Activated B cell treated with CpG ODN at 0.5 μM for 24 hours (primary cell): ENCODE measurements at regions not wholly inside any gene's neighbourhood (a gene's known extent, or its start where the extent isn't known, plus 50 kb on each side); places are given as distances from the start of the nearest gene placed in this dataset.

Experiments
- ATAC-seq: fragments of 200-7000 bp; cut with Tn5 transposase; one replicate; pipeline ENCODE4 v1.10.0; 2021; ENCODE audit warnings: low read depth, mild to moderate bottlenecking, moderate library complexity
- CTCF ChIA-PET: fragments of 350-600 bp; sonication (Branson Sonifier 250); formaldehyde crosslinking; loops from one replicate; lab custom pipeline; 2021; ENCODE audit warnings: antibody characterized with exemption; lab: Charles Lee
- POLR2A ChIA-PET: fragments of 350-600 bp; sonication (Branson Sonifier 250); formaldehyde crosslinking; loops from one replicate; lab custom pipeline; 2021; ENCODE audit warnings: antibody characterized with exemption; lab: Charles Lee
- DNase-seq: peaks from one replicate; pipeline ENCODE4 v3.0.0; 2022
- H3K27ac Mint-ChIP-seq: one replicate; pipeline ENCODE4 v1.8.0; 2020; ENCODE audit warnings: mixed read lengths
- H3K27me3 Mint-ChIP-seq: one replicate; pipeline ENCODE4 v1.8.0; 2021; ENCODE audit warnings: mixed read lengths
- H3K36me3 Mint-ChIP-seq: one replicate; pipeline ENCODE4 v1.8.0; 2021; ENCODE audit warnings: low read depth, mixed read lengths
- H3K4me1 Mint-ChIP-seq: one replicate; pipeline ENCODE4 v1.8.0; 2021; ENCODE audit warnings: mixed read lengths
- H3K4me3 Mint-ChIP-seq: one replicate; pipeline ENCODE4 v1.8.0; 2020; ENCODE audit warnings: mild to moderate bottlenecking, mixed read lengths
- H3K9me3 Mint-ChIP-seq: one replicate; pipeline ENCODE4 v1.8.0; 2020; ENCODE audit warnings: mixed read lengths
- CTCF ChIP-seq: fragments of 200-600 bp; IDR thresholded peaks from one replicate; pipeline ENCODE4 v1.8.0; 2022; ENCODE audit warnings: antibody characterized with exemption, mild to moderate bottlenecking
- intact Hi-C: fragments of 100-400 bp; cut with micrococcal nuclease; formaldehyde crosslinking; loops from one replicate; pipeline ENCODE4 v1.15.1; 2024

GRCh38 chr6:6832439-6832838, 243.9 kb downstream of the LY86 start:
- Mint-ChIP-seq H3K4me1 (no peaks in the 10 kb centered on the region), H3K27ac (no peak overlapping the region), H3K4me3 (no peak overlapping the region), H3K9me3 (no peaks in the 10 kb centered on the region), H3K27me3 (peaks cover 13% of the 10 kb centered on the region), H3K36me3 (no peaks in the 10 kb centered on the region)
- intact Hi-C loops, result no loop called here
- ATAC-seq, result no peak
- ChIA-PET CTCF (no interaction called here), POLR2A (no interaction called here)
- TF ChIP-seq CTCF, result no peak
- DNase-seq, result no peak

- no peak for ATAC-seq
- Mint-ChIP-seq H3K9me3 (no peaks in the 10 kb centered on the region), H3K36me3 (no peaks in the 10 kb centered on the region), H3K4me1 (no peaks in the 10 kb centered on the region), H3K4me3 (no peak overlapping the region), H3K27me3 (peaks cover 13% of the 10 kb centered on the region), H3K27ac (no peak overlapping the region)
- DNase-seq, result no peak
- intact Hi-C loops, result no loop called here
- ChIA-PET CTCF (no interaction called here), POLR2A (no interaction called here)
- TF ChIP-seq CTCF, result no peak
These were observed 246.1 kb downstream of the LY86 start for GRCh38 chr6:6834356-6835222.

- intact Hi-C loops, result no loop called here
- Mint-ChIP-seq H3K9me3 (no peaks in the 10 kb centered on the region), H3K4me1 (no peaks in the 10 kb centered on the region), H3K4me3 (no peak overlapping the region), H3K36me3 (no peaks in the 10 kb centered on the region), H3K27me3 (peaks cover 13% of the 10 kb centered on the region), H3K27ac (no peak overlapping the region)
- POLR2A ChIA-PET, result no interaction called here
- ATAC-seq (no peak), DNase-seq (no peak)
- no peak for TF ChIP-seq CTCF
- CTCF ChIA-PET, result no interaction called here
These were observed 246.6 kb downstream of the LY86 start for GRCh38 chr6:6835223-6835503.

GRCh38 chr6:6836609-6837406, 248.3 kb downstream of the LY86 start:
- Mint-ChIP-seq H3K27ac (no peak overlapping the region), H3K4me3 (no peak overlapping the region), H3K27me3 (peaks cover 13% of the 10 kb centered on the region), H3K36me3 (no peaks in the 10 kb centered on the region), H3K9me3 (no peaks in the 10 kb centered on the region), H3K4me1 (peaks cover 11% of the 10 kb centered on the region)
- POLR2A ChIA-PET, result no interaction called here
- intact Hi-C loops, result no loop called here
- no peak for ATAC-seq
- CTCF ChIA-PET, result no interaction called here
- TF ChIP-seq CTCF, result no peak
- DNase-seq, result no peak

GRCh38 chr6:6837541-6838080, 249.1 kb downstream of the LY86 start:
- Mint-ChIP-seq H3K4me1 (peaks cover 11% of the 10 kb centered on the region), H3K27ac (no peak overlapping the region), H3K9me3 (no peaks in the 10 kb centered on the region), H3K4me3 (no peak overlapping the region), H3K36me3 (no peaks in the 10 kb centered on the region), H3K27me3 (peaks cover 12% of the 10 kb centered on the region)
- ChIA-PET POLR2A (no interaction called here), CTCF (no interaction called here)
- TF ChIP-seq CTCF, result no peak
- no peak for DNase-seq
- intact Hi-C loops, result no loop called here
- no peak for ATAC-seq
